ENCODE measurements at regions not wholly inside any gene's neighbourhood (a gene's known extent, or its start where the extent isn't known, plus 50 kb on each side); places are given as distances from the start of the nearest gene placed in this dataset.

DNA sequence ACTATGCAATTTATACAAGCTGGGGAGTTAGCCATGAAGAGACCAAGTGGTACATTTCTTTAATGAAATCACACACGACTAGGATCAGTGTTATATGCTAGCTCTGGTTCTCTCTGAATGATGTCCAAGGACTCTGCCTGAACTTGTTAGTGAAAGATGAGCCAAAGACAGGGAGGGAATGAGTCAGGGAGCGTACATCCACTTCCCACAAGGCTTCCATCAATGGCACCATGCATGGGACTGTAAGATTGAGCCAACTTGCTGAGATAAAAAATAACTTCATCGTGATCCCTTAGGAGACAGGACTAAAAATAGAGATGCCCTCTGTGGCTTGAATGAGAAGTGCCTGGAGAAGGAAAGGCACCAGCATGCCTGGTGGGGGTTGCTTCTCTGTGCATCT, 629.7 kb downstream of the ACTR3B start:
- H3K27ac ChIP-seq (ENCODE audit: extremely low read depth, low read depth, low read length) = no peak overlapping the region
- CTCF ChIA-PET = no interaction called here
- no peaks in the 10 kb centered on the region for H3K36me3 ChIP-seq (ENCODE audit: control insufficient read depth in 2 of 2, insufficient read depth in 1 of 2, low read length in 2 of 2)
- no peak for TF ChIP-seq ZNF561 (tag by site-specific recombination; IDR thresholded peaks at IDR 0.05; ENCODE audit: borderline replicate concordance)
- no peak for TF ChIP-seq ZNF423 (tag by site-specific recombination; IDR thresholded peaks at IDR 0.05)
- no peak for TF ChIP-seq SP2 (tag by site-specific recombination; IDR thresholded peaks at IDR 0.05)
- TF ChIP-seq WT1 (tag by site-specific recombination; IDR thresholded peaks at IDR 0.05) = no peak
- TF ChIP-seq ZNF626 (tag by site-specific recombination; IDR thresholded peaks at IDR 0.05) = no peak
- no peak for TF ChIP-seq MEIS1 (CRISPR knock-in tag; IDR thresholded peaks at IDR 0.05; ENCODE audit: borderline replicate concordance)
- no peak for TF ChIP-seq ZNF133 (tag by site-specific recombination; IDR thresholded peaks at IDR 0.05)
- TF ChIP-seq SALL2 (tag by site-specific recombination; IDR thresholded peaks at IDR 0.05; ENCODE audit: borderline replicate concordance) = no peak
- no peaks in the 10 kb centered on the region for H3K9me3 ChIP-seq (ENCODE audit: control insufficient read depth, insufficient read depth, low read depth, low read length)
- POLR2A ChIA-PET = no interaction called here
- H3K4me3 ChIP-seq (ENCODE audit: low read depth, low read length) = no peak overlapping the region
- H3K4me1 ChIP-seq (ENCODE audit: control insufficient read depth, insufficient read depth, low read length) = no peaks in the 10 kb centered on the region

DNA sequence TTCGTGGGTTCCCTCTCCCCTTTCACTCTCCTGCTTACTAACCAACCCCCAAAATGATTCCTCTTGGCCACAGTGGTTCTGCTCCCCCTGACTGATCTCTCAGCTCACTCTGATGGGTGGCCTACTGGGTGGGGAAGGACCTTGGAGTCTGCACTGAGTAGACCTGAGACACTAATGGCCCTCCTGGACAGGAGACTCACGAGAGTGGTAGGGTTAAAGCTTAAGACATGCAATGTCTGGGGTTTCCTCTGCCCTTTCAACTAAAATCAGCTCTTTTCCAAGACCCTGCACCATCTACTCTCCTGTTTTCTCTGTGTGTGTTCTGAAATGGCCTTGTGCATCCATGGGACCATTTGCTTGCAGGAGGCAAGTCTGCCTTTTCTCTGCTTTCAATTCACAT, 631.4 kb downstream of the ACTR3B start:
- CTCF ChIA-PET = no interaction called here
- Histone ChIP-seq H3K9me3 (ENCODE audit: control insufficient read depth, insufficient read depth, low read depth, low read length) (no peaks in the 10 kb centered on the region), H3K4me1 (ENCODE audit: control insufficient read depth, insufficient read depth, low read length) (no peaks in the 10 kb centered on the region), H3K4me3 (ENCODE audit: low read depth, low read length) (no peak overlapping the region), H3K27ac (ENCODE audit: extremely low read depth, low read depth, low read length) (no peak overlapping the region), H3K36me3 (ENCODE audit: control insufficient read depth in 2 of 2, insufficient read depth in 1 of 2, low read length in 2 of 2) (no peaks in the 10 kb centered on the region)
- TF ChIP-seq, protein P1, sequence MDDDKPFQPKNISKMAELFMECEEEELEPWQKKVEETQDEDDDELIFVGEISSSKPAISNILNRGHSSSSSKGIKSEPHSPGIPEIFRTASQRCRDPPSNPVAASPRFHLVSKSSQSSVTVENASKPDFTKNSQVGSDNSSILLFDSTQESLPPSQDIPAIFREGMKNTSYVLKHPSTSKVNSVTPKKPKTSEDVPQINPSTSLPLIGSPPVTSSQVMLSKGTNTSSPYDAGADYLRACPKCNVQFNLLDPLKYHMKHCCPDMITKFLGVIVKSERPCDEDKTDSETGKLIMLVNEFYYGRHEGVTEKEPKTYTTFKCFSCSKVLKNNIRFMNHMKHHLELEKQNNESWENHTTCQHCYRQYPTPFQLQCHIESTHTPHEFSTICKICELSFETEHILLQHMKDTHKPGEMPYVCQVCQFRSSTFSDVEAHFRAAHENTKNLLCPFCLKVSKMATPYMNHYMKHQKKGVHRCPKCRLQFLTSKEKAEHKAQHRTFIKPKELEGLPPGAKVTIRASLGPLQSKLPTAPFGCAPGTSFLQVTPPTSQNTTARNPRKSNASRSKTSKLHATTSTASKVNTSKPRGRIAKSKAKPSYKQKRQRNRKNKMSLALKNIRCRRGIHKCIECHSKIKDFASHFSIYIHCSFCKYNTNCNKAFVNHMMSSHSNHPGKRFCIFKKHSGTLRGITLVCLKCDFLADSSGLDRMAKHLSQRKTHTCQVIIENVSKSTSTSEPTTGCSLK (tag by site-specific recombination; IDR thresholded peaks at IDR 0.05) = no peak
- TF ChIP-seq KLF7 (tag by site-specific recombination; IDR thresholded peaks at IDR 0.05; ENCODE audit: borderline replicate concordance) = no peak
- no peak for TF ChIP-seq ZNF48 (tag by site-specific recombination; IDR thresholded peaks at IDR 0.05)
- no peak for TF ChIP-seq ZNF239 (tag by site-specific recombination; IDR thresholded peaks at IDR 0.05)
- TF ChIP-seq, protein P2, sequence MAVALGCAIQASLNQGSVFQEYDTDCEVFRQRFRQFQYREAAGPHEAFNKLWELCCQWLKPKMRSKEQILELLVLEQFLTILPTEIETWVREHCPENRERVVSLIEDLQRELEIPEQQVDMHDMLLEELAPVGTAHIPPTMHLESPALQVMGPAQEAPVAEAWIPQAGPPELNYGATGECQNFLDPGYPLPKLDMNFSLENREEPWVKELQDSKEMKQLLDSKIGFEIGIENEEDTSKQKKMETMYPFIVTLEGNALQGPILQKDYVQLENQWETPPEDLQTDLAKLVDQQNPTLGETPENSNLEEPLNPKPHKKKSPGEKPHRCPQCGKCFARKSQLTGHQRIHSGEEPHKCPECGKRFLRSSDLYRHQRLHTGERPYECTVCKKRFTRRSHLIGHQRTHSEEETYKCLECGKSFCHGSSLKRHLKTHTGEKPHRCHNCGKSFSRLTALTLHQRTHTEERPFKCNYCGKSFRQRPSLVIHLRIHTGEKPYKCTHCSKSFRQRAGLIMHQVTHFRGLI (tag by site-specific recombination; IDR thresholded peaks at IDR 0.05) = no peak
- TF ChIP-seq ZNF501 (tag by site-specific recombination; IDR thresholded peaks at IDR 0.05) = no peak
- TF ChIP-seq, protein P3, sequence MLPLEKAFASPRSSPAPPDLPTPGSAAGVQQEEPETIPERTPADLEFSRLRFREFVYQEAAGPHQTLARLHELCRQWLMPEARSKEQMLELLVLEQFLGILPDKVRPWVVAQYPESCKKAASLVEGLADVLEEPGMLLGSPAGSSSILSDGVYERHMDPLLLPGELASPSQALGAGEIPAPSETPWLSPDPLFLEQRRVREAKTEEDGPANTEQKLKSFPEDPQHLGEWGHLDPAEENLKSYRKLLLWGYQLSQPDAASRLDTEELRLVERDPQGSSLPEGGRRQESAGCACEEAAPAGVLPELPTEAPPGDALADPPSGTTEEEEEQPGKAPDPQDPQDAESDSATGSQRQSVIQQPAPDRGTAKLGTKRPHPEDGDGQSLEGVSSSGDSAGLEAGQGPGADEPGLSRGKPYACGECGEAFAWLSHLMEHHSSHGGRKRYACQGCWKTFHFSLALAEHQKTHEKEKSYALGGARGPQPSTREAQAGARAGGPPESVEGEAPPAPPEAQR (tag by site-specific recombination; IDR thresholded peaks at IDR 0.05) = no peak
- no peak for TF ChIP-seq ZNF366 (tag by site-specific recombination; conservative IDR thresholded peaks at IDR 0.05)
- TF ChIP-seq, protein P4, sequence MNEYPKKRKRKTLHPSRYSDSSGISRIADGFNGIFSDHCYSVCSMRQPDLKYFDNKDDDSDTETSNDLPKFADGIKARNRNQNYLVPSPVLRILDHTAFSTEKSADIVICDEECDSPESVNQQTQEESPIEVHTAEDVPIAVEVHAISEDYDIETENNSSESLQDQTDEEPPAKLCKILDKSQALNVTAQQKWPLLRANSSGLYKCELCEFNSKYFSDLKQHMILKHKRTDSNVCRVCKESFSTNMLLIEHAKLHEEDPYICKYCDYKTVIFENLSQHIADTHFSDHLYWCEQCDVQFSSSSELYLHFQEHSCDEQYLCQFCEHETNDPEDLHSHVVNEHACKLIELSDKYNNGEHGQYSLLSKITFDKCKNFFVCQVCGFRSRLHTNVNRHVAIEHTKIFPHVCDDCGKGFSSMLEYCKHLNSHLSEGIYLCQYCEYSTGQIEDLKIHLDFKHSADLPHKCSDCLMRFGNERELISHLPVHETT (tag by site-specific recombination; IDR thresholded peaks at IDR 0.05) = no peak
- POLR2A ChIA-PET = no interaction called here
